DMS 273 (cell line): ENCODE measurements at regions not wholly inside any gene's neighbourhood (a gene's known extent, or its start where the extent isn't known, plus 50 kb on each side); places are given as distances from the start of the nearest gene placed in this dataset.
A peak's percentile ranks its signal among the peaks of the same experiment; 100 is the strongest.
"Not testable (repeated sequence)": the region's sequence is repeated elsewhere in the genome, so short reads cannot be mapped to it uniquely, and the experiment has no call there.

ENCODE experiments used
- DNase-seq: peaks from one replicate; lab custom pipeline; 2025; ENCODE audit not compliant: unreplicated experiment; lab: John Stamatoyannopoulos, UW

GRCh38 chr3:38966811-38967692 lies 84.7 kb downstream of the SCN11A start:
- DNase-seq, result no peak

- DNase-seq, result no peak
These were observed 87.1 kb downstream of the SCN11A start for GRCh38 chr3:38964646-38965045.

- DNase-seq, result no peak
These were observed 87.5 kb downstream of the SCN11A start for GRCh38 chr3:38964204-38964603.

- peak; percentile 54 for DNase-seq
These were observed 90.7 kb downstream of the SCN11A start for GRCh38 chr3:38960953-38961622.

GRCh38 chr3:38960042-38960622 lies 91.6 kb downstream of the SCN11A start:
- no peak for DNase-seq

GRCh38 chr3:38958026-38958720 lies 93.6 kb downstream of the SCN11A start:
- DNase-seq, result no peak

GRCh38 chr3:38957296-38957695 lies 94.4 kb downstream of the SCN11A start:
- no peak for DNase-seq

GRCh38 chr3:38952721-38953120 lies 99.0 kb downstream of the SCN11A start:
- no peak for DNase-seq

- not testable (repeated sequence) for DNase-seq
These were observed 100.6 kb downstream of the SCN11A start for GRCh38 chr3:38951167-38951566.

- no peak for DNase-seq
These were observed 101.2 kb downstream of the SCN11A start for GRCh38 chr3:38950581-38950980.

GRCh38 chr3:38949994-38950393 lies 101.8 kb downstream of the SCN11A start:
- DNase-seq, result no peak

GRCh38 chr3:38940394-38940793 lies 111.3 kb downstream of the SCN11A start:
- no peak for DNase-seq

GRCh38 chr3:38925351-38925750 lies 109.3 kb upstream of the SCN10A start:
- no peak for DNase-seq

GRCh38 chr3:38916706-38917105 lies 100.7 kb upstream of the SCN10A start:
- no peak for DNase-seq

GRCh38 chr3:38907426-38907825 lies 91.4 kb upstream of the SCN10A start:
- no peak for DNase-seq

GRCh38 chr3:38890426-38890825 lies 74.4 kb upstream of the SCN10A start:
- no peak for DNase-seq

GRCh38 chr3:38878646-38879045 lies 62.6 kb upstream of the SCN10A start:
- no peak for DNase-seq
